HG03135 (cell line): ENCODE measurements at regions not wholly inside any gene's neighbourhood (a gene's known extent, or its start where the extent isn't known, plus 50 kb on each side); places are given as distances from the start of the nearest gene placed in this dataset.

ENCODE experiments used
- ATAC-seq: cut with Tn5 transposase; IDR thresholded peaks from one replicate; pipeline ENCODE4 v1.9.1; 2021; ENCODE audit warnings: mild to moderate bottlenecking, moderate library complexity; ENCODE audit not compliant: unreplicated experiment

GRCh38 chr4:11514779-11515419 lies 86.2 kb upstream of the HS3ST1 start:
- ATAC-seq, result no peak

DNA sequence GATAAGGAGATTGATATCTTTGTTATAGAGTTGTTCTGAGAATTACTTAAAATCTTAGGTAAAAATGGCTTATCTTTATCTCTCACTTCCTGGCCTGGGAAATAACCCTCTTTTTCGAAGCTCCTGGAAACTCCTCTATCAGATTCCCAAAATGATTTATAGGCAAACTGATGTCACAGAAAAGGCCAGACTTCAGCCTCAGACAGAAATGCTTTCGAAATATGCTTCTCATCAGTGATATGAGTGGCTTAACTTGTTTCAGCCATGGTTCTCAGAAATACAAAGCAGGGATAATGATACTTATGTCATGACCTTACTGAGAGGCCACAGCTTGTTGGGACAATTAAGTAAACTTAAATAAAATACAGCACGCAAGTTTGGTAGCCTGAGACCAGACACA lies 85.3 kb upstream of the HS3ST1 start:
- ATAC-seq, result no peak

- no peak for ATAC-seq
Observed at GRCh38 chr4:11512871-11513270, 84.2 kb upstream of the HS3ST1 start.

- ATAC-seq, result no peak
Observed at GRCh38 chr4:11511321-11511720, 82.6 kb upstream of the HS3ST1 start.

GRCh38 chr4:11507920-11508319 lies 79.2 kb upstream of the HS3ST1 start:
- ATAC-seq, result no peak

- ATAC-seq, result no peak
Observed at GRCh38 chr4:11506194-11506593, 77.5 kb upstream of the HS3ST1 start.

GRCh38 chr4:11505221-11505971 lies 76.7 kb upstream of the HS3ST1 start:
- no peak for ATAC-seq

DNA sequence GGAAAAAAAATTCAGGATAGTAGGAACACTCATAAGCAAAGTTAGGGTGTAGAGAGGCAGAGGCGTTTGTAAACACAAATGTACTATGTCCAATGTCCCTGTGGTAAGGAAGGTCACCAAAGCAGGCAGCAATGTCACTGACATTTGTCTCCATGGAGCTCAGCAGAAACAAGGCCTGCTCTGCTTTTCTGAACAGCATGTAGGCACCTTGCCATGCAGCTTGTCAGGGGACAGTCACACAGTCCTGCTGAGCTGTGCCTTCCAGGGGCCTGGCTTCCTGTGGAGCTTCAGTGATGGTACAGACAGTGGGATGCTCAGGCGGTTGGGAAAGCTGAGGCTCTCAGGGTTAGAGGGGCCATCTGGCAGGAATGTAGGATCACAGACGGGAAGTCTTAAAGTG lies 74.5 kb upstream of the HS3ST1 start:
- no peak for ATAC-seq

- no peak for ATAC-seq
Observed at GRCh38 chr4:11497972-11498371, 69.3 kb upstream of the HS3ST1 start.

GRCh38 chr4:11497212-11497806 lies 68.6 kb upstream of the HS3ST1 start:
- ATAC-seq, result no peak

DNA sequence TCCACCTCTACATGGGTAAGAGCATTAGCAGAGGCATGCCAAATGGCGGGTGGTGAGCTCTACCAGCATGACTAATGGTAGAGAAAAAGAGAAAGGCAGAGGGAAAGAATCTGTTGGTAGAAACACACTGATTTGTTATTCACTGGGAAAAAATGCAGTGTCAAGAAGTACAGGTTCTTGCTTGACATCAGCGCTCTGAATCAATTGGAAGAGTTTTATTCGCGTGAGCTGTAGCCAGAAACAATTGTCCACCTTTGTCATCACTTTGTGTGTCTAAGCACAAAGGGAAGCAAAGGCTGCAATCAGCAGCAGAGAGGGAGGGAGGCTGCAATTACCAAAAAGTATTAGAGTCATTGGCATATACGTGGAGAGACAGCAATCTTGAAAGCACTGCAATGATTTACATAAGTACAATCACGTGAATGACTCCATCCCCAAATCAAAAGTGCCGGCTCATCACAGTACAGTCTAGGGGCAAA lies 67.7 kb upstream of the HS3ST1 start:
- ATAC-seq, result no peak

GRCh38 chr4:11495818-11496217 lies 67.1 kb upstream of the HS3ST1 start:
- no peak for ATAC-seq

DNA sequence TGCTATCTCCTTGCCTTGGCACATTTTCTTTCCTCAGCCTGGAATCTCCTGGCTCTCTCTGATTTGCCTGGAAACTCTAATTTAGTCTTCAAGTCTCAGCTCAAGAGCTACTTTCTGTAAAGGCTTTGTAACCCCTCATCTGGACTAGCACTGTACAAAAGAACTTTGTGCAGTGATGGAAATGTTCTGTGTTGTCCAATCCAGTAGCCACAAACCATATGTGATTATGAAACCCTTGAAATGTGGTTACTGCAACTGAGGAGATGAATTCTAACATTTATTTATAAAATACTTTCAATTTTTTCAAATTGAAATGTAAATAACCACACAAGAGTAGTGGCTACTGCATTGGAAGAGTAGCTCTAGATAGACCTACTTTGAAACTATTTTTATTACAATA lies 66.6 kb upstream of the HS3ST1 start:
- ATAC-seq, result no peak

- ATAC-seq, result no peak
Observed at GRCh38 chr4:11494232-11494631, 65.5 kb upstream of the HS3ST1 start.

GRCh38 chr4:11489453-11490083 lies 60.9 kb upstream of the HS3ST1 start:
- no peak for ATAC-seq

DNA sequence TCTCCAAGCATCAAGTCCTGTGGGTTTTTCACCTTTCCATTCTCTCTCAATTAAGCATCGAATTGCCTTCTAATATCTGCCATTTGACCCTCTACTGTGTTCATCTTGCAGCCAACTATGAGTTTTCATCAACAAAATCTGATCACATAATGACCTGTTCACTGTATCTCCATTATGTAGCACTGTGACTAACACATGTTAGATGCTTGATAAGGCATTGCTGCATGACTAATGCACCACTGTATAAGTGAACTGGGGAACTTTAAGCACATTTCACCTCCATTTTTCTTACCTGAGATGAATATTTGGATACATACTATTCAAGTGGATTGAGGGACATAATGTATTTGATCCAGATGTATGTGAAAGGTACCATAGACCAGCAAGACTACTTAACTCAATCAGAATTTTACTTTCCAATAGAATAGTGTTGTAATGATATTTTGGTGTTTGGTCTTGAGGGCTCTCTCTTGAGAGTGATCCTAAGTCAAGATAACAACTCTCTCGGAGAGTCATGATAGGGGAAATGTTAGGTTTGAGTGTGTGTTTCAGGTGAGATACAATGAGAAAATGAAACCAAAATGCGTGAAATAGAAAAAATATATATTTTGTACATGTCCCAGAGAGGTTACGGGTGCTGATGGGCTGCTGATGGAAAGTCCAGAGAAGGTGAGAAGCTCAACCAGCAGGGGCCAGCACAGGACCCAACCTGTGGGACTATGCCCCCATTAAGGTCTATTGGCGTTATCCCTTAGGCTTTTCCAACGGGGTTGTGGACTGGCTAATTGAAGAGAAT lies 60.2 kb upstream of the HS3ST1 start:
- no peak for ATAC-seq

- no peak for ATAC-seq
Observed at GRCh38 chr4:11487868-11488544, 59.3 kb upstream of the HS3ST1 start.

DNA sequence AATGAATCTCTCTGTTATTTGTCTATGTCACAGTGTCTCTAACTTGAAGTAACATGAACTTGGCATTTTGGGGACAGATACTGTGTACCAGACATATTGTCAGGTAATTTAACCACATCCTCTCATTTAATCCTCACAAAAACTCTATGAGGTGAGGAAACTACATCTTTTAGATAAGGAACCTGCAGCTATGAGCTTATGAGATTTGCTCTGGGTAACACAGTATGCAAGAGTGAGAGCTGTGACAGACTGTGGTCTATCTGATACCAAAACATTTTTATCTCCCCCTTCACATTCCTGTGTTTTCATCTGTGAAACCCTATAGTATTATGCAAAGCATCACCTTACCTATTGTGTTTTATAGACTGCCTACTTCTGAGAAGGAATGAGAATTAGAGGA lies 58.4 kb upstream of the HS3ST1 start:
- ATAC-seq, result no peak

DNA sequence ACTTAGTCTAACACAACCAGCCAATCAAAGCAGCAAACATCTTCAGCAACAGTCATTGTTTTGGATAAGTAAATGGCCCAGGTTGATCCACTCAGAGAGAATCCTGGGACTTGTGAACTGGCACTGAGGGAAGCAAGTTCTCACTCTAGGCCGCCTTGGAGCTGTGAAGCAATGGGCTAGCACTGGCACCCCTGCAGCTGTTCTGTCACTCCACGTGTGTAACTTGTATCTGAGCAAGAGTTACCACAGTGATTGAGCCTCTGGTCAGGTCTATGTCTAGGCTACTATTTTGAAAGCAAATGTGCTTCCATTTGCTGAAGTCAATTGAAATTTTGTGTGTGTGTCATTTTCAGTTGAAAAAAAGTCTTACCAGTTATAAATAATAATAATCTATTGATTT lies 57.2 kb upstream of the HS3ST1 start:
- no peak for ATAC-seq

GRCh38 chr4:11484531-11484930 lies 55.8 kb upstream of the HS3ST1 start:
- ATAC-seq, result no peak
